ENCODE measurements at regions not wholly inside any gene's neighbourhood (a gene's known extent, or its start where the extent isn't known, plus 50 kb on each side); places are given as distances from the start of the nearest gene placed in this dataset.

GRCh38 chr10:11393858-11394257, 217.6 kb downstream of the USP6NL start:
- H3K4me3 ChIP-seq = no peak overlapping the region
- no peak for ATAC-seq
- H3K27ac ChIP-seq = no peak overlapping the region
- WGBS, 2 donors (ENCODE audit: low coverage in 1 of 2) = 73 to 74% methylated on average over 3 to 9 of the region's 9 CpGs
- H3K9me3 ChIP-seq = no peaks in the 10 kb centered on the region
- TF ChIP-seq POLR2AphosphoS5 (IDR thresholded peaks at IDR 0.05) = no peak
- no peak for TF ChIP-seq POLR2A (IDR thresholded peaks at IDR 0.05)
- H3K36me3 ChIP-seq = no peaks in the 10 kb centered on the region
- H3K27me3 ChIP-seq = no peaks in the 10 kb centered on the region
- H3K4me1 ChIP-seq = no peaks in the 10 kb centered on the region

GRCh38 chr10:11392776-11393175, 218.7 kb downstream of the USP6NL start:
- no peaks in the 10 kb centered on the region for H3K36me3 ChIP-seq
- no peaks in the 10 kb centered on the region for H3K9me3 ChIP-seq
- no peak for ATAC-seq
- no peaks in the 10 kb centered on the region for H3K4me1 ChIP-seq
- no peak overlapping the region for H3K27ac ChIP-seq
- H3K4me3 ChIP-seq = no peak overlapping the region
- no peak for TF ChIP-seq EP300 (IDR thresholded peaks at IDR 0.05)
- TF ChIP-seq CTCF (IDR thresholded peaks at IDR 0.05) = no peak
- TF ChIP-seq POLR2A (IDR thresholded peaks at IDR 0.05) = no peak
- TF ChIP-seq POLR2AphosphoS5 (IDR thresholded peaks at IDR 0.05) = no peak
- WGBS, 2 donors (ENCODE audit: low coverage in 1 of 2) = 100% methylated on average over 6 to 9 of the region's 10 CpGs
- no peaks in the 10 kb centered on the region for H3K27me3 ChIP-seq

- no peaks in the 10 kb centered on the region for H3K9me3 ChIP-seq
- ATAC-seq = no peak
- H3K4me3 ChIP-seq = no peak overlapping the region
- no peak for TF ChIP-seq POLR2AphosphoS5 (IDR thresholded peaks at IDR 0.05)
- no peak for TF ChIP-seq EP300 (IDR thresholded peaks at IDR 0.05)
- no peak for TF ChIP-seq POLR2A (IDR thresholded peaks at IDR 0.05)
- no peak for TF ChIP-seq CTCF (IDR thresholded peaks at IDR 0.05)
- WGBS, 2 donors (ENCODE audit: low coverage in 1 of 2) = 60% methylated on average over 2 of the region's 9 CpGs; no CpG with 5 or more reads in 1 of the 2 donors
- H3K27me3 ChIP-seq = no peaks in the 10 kb centered on the region
- no peak overlapping the region for H3K27ac ChIP-seq
- no peaks in the 10 kb centered on the region for H3K4me1 ChIP-seq
- H3K36me3 ChIP-seq = no peaks in the 10 kb centered on the region
Observed at GRCh38 chr10:11388996-11389395, 222.5 kb downstream of the USP6NL start.

GRCh38 chr10:11387551-11388222, 223.8 kb downstream of the USP6NL start:
- ATAC-seq = no peak
- Histone ChIP-seq H3K27ac (no peak overlapping the region), H3K36me3 (no peaks in the 10 kb centered on the region), H3K9me3 (no peaks in the 10 kb centered on the region), H3K4me3 (no peak overlapping the region), H3K27me3 (no peaks in the 10 kb centered on the region), H3K4me1 (no peaks in the 10 kb centered on the region)
- 49 to 73% methylated on average over 7 to 10 of the region's 10 CpGs for WGBS, 2 donors (ENCODE audit: low coverage in 1 of 2)
- TF ChIP-seq POLR2A (IDR thresholded peaks at IDR 0.05) (no peak), EP300 (IDR thresholded peaks at IDR 0.05) (no peak), POLR2AphosphoS5 (IDR thresholded peaks at IDR 0.05) (no peak), CTCF (IDR thresholded peaks at IDR 0.05) (no peak)

- WGBS, 2 donors (ENCODE audit: low coverage in 1 of 2) = 80 to 100% methylated on average over 1 of the region's 9 CpGs
- ATAC-seq = no peak
- H3K4me3 ChIP-seq = no peak overlapping the region
- H3K9me3 ChIP-seq = no peaks in the 10 kb centered on the region
- no peaks in the 10 kb centered on the region for H3K36me3 ChIP-seq
- no peaks in the 10 kb centered on the region for H3K27me3 ChIP-seq
- no peaks in the 10 kb centered on the region for H3K4me1 ChIP-seq
- no peak overlapping the region for H3K27ac ChIP-seq
- TF ChIP-seq EP300 (IDR thresholded peaks at IDR 0.05) (no peak), POLR2A (IDR thresholded peaks at IDR 0.05) (no peak), CTCF (IDR thresholded peaks at IDR 0.05) (no peak), POLR2AphosphoS5 (IDR thresholded peaks at IDR 0.05) (no peak)
Observed at GRCh38 chr10:11387044-11387443, 224.4 kb downstream of the USP6NL start.

Measured in gastroesophageal sphincter (tissue), 4 donors.